H1 (cell line): ENCODE measurements at regions not wholly inside any gene's neighbourhood (a gene's known extent, or its start where the extent isn't known, plus 50 kb on each side); places are given as distances from the start of the nearest gene placed in this dataset.

Experiments used
- ATF2 ChIP-seq: IDR thresholded peaks from 2 replicates; pipeline ENCODE4 v1.6.1; 2012; ENCODE audit warnings: low read length, inconsistent platforms
- CTCF ChIP-seq, 3 experiments: IDR thresholded peaks; 1 replicate in 2 of 3; 2 replicates in 1 of 3; pipeline versions ENCODE4 v1.5.1 to v1.6.1; 2011; ENCODE audit warnings: low read length in 3 of 3, mild to moderate bottlenecking in 3 of 3, inconsistent platforms in 2 of 3, low read depth in 1 of 3, moderate library complexity in 1 of 3; ENCODE audit not compliant: insufficient read depth in 1 of 3; ENCODE audit errors: control extremely low read depth in 1 of 3
- EGR1 ChIP-seq: IDR thresholded peaks from 2 replicates; pipeline ENCODE4 v1.6.1; 2011; ENCODE audit warnings: low read depth, low read length, borderline replicate concordance
- EZH2 ChIP-seq: fragments of 200-600 bp; sonication (generic); IDR thresholded peaks from 2 replicates; pipeline ENCODE4 v1.7.1; 2012; ENCODE audit warnings: low read depth, mild to moderate bottlenecking, moderate library complexity, low read length, inconsistent platforms; ENCODE audit not compliant: severe bottlenecking
- GABPA ChIP-seq: IDR thresholded peaks from 2 replicates; pipeline ENCODE4 v1.6.1; 2011; ENCODE audit warnings: mild to moderate bottlenecking, low read length, moderate library complexity, borderline replicate concordance; ENCODE audit not compliant: insufficient read depth
- JUND ChIP-seq: IDR thresholded peaks from 2 replicates; pipeline ENCODE4 v1.6.1; 2011; ENCODE audit warnings: mild to moderate bottlenecking, improper control_type of control experiment, low read length
- POLR2A ChIP-seq, 2 experiments: IDR thresholded peaks; 1 replicate in 1 of 2; 2 replicates in 1 of 2; pipeline ENCODE4 v1.6.1; 2011; ENCODE audit warnings: low read depth in 2 of 2, low read length in 2 of 2, mild to moderate bottlenecking in 2 of 2; ENCODE audit errors: control extremely low read depth in 1 of 2
- POLR2AphosphoS5 ChIP-seq: IDR thresholded peaks from 2 replicates; pipeline ENCODE4 v1.6.1; 2011; ENCODE audit warnings: low read depth, low read length
- SIN3A ChIP-seq, 2 experiments: IDR thresholded peaks in 1 of 2; conservative IDR thresholded peaks in 1 of 2; 2 replicates each; pipeline ENCODE4 v1.6.1; 2011 to 2012; ENCODE audit warnings: low read length in 2 of 2, improper control_type of control experiment in 1 of 2, low read depth in 1 of 2, mild to moderate bottlenecking in 1 of 2
- SUZ12 ChIP-seq: fragments of 200-600 bp; sonication (generic); IDR thresholded peaks from 2 replicates; pipeline ENCODE4 v1.6.1; 2012; ENCODE audit warnings: mild to moderate bottlenecking, inconsistent platforms, low read length, moderate library complexity, mixed read lengths
- TCF12 ChIP-seq: IDR thresholded peaks from 2 replicates; pipeline ENCODE4 v1.6.1; 2011; ENCODE audit warnings: low read depth, mild to moderate bottlenecking, low read length
- USF2 ChIP-seq: IDR thresholded peaks from 2 replicates; pipeline ENCODE4 v1.6.1; 2011; ENCODE audit warnings: low read length, improper control_type of control experiment
- ZNF274 ChIP-seq: IDR thresholded peaks from 2 replicates; pipeline ENCODE4 v1.7.0; 2012; ENCODE audit warnings: low read length, borderline replicate concordance; ENCODE audit errors: extremely low read depth
- TF ChIP-seq, protein P1 (sequence below): IDR thresholded peaks from 2 replicates; pipeline ENCODE4 v1.6.1; 2011; ENCODE audit warnings: low read depth, mild to moderate bottlenecking, low read length; ENCODE audit not compliant: insufficient read depth

- TF ChIP-seq POLR2AphosphoS5 (no peak), EZH2 (no peak), SUZ12 (no peak), EGR1 (no peak), USF2 (no peak), CTCF (IDR thresholded peaks at IDR 0.05; ENCODE audit: control extremely low read depth in 1 of 3, insufficient read depth in 1 of 3, low read depth in 1 of 3, low read length in 3 of 3) (no peak), POLR2A (IDR thresholded peaks at IDR 0.05; ENCODE audit: control extremely low read depth in 1 of 2, low read depth in 2 of 2, low read length in 2 of 2) (no peak), GABPA (no peak), JUND (no peak), ZNF274 (no peak), SIN3A (conservative IDR thresholded peaks at IDR 0.05 in 1 of 2, IDR thresholded peaks at IDR 0.05 in 1 of 2; ENCODE audit: low read depth in 1 of 2, low read length in 2 of 2) (no peak), ATF2 (no peak), TCF12 (no peak)
- TF ChIP-seq, protein P1, sequence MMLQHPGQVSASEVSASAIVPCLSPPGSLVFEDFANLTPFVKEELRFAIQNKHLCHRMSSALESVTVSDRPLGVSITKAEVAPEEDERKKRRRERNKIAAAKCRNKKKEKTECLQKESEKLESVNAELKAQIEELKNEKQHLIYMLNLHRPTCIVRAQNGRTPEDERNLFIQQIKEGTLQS = no peak
Measured at GRCh38 chr4:4729206-4729605, 130.3 kb upstream of the MSX1 start.
